ENCODE measurements at regions not wholly inside any gene's neighbourhood (a gene's known extent, or its start where the extent isn't known, plus 50 kb on each side); places are given as distances from the start of the nearest gene placed in this dataset.

GRCh38 chr7:3154881-3155494 lies 111.3 kb upstream of the CARD11 start:
- peak; percentile 46 for DNase-seq (ENCODE audit: extremely low spot score)
- TF ChIP-seq BHLHE40 (IDR thresholded peaks at IDR 0.05; ENCODE audit: borderline replicate concordance) (no peak), PKNOX1 (IDR thresholded peaks at IDR 0.05) (no peak), SUZ12 (IDR thresholded peaks at IDR 0.05) (no peak), TARDBP (IDR thresholded peaks at IDR 0.05) (no peak), LEF1 (IDR thresholded peaks at IDR 0.05; ENCODE audit: borderline replicate concordance) (no peak)
- ChIA-PET CTCF (interaction anchor here (1.0 to 1.3 kb wide), 2 partner anchors 9 to 290 kb away, joined by 3 to 4 read pairs; no protein-coding TSS in a partner anchor), POLR2A (no interaction called here)

DNA sequence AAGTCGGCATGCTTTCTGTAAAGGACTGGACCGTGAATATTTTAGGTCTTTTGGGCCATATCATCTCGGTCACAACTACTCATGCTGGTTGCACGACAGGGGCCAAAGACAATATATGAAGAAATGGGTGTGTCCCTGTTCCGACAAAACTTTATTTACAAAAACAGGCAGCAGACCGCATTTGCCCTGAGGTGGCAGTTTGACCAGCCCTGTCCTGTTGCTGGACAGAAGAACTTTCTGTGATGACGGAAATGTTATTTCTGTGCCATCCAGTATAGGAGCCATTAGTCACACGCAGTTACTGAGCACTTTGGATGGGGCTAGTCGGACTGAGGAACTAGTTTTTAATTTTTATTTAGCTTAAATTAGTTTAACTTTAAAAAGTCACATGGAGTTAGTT lies 112.8 kb upstream of the CARD11 start:
- TF ChIP-seq ARNT (IDR thresholded peaks at IDR 0.05) (no peak), PKNOX1 (IDR thresholded peaks at IDR 0.05) (no peak), FOXM1 (IDR thresholded peaks at IDR 0.05; ENCODE audit: borderline replicate concordance) (no peak), BHLHE40 (IDR thresholded peaks at IDR 0.05; ENCODE audit: borderline replicate concordance) (no peak)
- no peak for DNase-seq (ENCODE audit: extremely low spot score)
- CTCF ChIA-PET = no interaction called here
- POLR2A ChIA-PET = no interaction called here

DNA sequence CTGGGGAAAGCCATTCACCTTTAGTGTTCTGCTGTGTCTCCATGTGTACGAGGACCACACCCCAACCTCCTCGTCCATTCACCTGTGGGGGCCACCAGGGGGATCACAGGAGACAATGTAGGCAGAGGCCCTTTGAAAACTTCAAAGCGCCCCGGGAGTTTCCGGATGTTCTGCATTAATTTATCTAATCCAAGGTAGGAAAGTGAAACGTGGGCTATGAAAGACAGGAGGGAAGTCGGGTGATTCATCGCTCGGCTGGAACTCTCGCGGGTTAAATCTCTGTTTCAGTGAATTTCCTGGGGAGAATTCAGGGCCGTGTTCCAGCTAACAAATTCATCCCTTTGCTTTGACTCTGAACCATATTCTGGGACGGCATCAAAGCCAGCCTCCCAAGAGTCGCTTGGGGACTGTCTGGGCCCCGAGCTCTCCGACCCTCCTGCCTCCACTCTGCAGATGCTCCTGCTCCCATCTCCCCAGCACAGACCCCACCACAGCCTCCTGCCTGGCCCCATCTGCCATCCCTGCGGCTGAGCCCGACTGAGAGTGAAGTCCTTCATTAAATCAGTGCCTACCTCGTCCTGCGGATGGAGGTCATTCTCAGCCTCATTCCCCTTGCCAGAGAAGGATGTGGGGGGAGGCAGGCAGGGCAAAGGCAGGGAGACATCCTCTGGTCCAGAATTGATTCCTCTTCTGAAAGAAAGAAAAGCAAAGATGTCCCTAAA lies 114.1 kb upstream of the CARD11 start:
- no peak for DNase-seq (ENCODE audit: extremely low spot score)
- no peak for TF ChIP-seq PKNOX1 (IDR thresholded peaks at IDR 0.05)
- TF ChIP-seq SP1 (IDR thresholded peaks at IDR 0.05) = no peak
- no peak for TF ChIP-seq ARNT (IDR thresholded peaks at IDR 0.05)
- TF ChIP-seq LEF1 (IDR thresholded peaks at IDR 0.05; ENCODE audit: borderline replicate concordance) = no peak
- TF ChIP-seq FOXK2 (IDR thresholded peaks at IDR 0.05) = no peak
- TF ChIP-seq FOXM1 (IDR thresholded peaks at IDR 0.05; ENCODE audit: borderline replicate concordance) = no peak
- no peak for TF ChIP-seq CTBP1 (IDR thresholded peaks at IDR 0.05; ENCODE audit: borderline replicate concordance)
- TF ChIP-seq L3MBTL2 (conservative IDR thresholded peaks at IDR 0.05) = no peak
- no peak for TF ChIP-seq ELF4 (IDR thresholded peaks at IDR 0.05)
- no peak for TF ChIP-seq SUZ12 (IDR thresholded peaks at IDR 0.05)
- TF ChIP-seq TARDBP (IDR thresholded peaks at IDR 0.05) = no peak
- TF ChIP-seq ZNF384 (IDR thresholded peaks at IDR 0.05) = no peak
- CTCF ChIA-PET = no interaction called here
- POLR2A ChIA-PET = no interaction called here

- ChIA-PET POLR2A (no interaction called here), CTCF (no interaction called here)
- TF ChIP-seq LEF1 (IDR thresholded peaks at IDR 0.05; ENCODE audit: borderline replicate concordance) = no peak
- TF ChIP-seq SUZ12 (IDR thresholded peaks at IDR 0.05) = no peak
- no peak for TF ChIP-seq FOXM1 (IDR thresholded peaks at IDR 0.05; ENCODE audit: borderline replicate concordance)
- no peak for TF ChIP-seq SP1 (IDR thresholded peaks at IDR 0.05)
- no peak for TF ChIP-seq HDGF (IDR thresholded peaks at IDR 0.05; ENCODE audit: borderline replicate concordance)
- TF ChIP-seq BHLHE40 (IDR thresholded peaks at IDR 0.05; ENCODE audit: borderline replicate concordance) = no peak
- no peak for TF ChIP-seq ELF4 (IDR thresholded peaks at IDR 0.05)
- no peak for TF ChIP-seq FOXK2 (IDR thresholded peaks at IDR 0.05)
- no peak for TF ChIP-seq PKNOX1 (IDR thresholded peaks at IDR 0.05)
- TF ChIP-seq FOXA1 (IDR thresholded peaks at IDR 0.05) = no peak
- no peak for TF ChIP-seq L3MBTL2 (conservative IDR thresholded peaks at IDR 0.05)
- no peak for TF ChIP-seq TARDBP (IDR thresholded peaks at IDR 0.05)
- TF ChIP-seq ARNT (IDR thresholded peaks at IDR 0.05) = no peak
- no peak for TF ChIP-seq ZNF384 (IDR thresholded peaks at IDR 0.05)
- TF ChIP-seq CTBP1 (IDR thresholded peaks at IDR 0.05; ENCODE audit: borderline replicate concordance) = no peak
- no peak for DNase-seq (ENCODE audit: extremely low spot score)
These were observed 114.7 kb upstream of the CARD11 start for GRCh38 chr7:3158341-3158760.

GRCh38 chr7:3159039-3159438 lies 115.4 kb upstream of the CARD11 start:
- ChIA-PET CTCF (no interaction called here), POLR2A (no interaction called here)
- no peak for TF ChIP-seq TARDBP (IDR thresholded peaks at IDR 0.05)
- no peak for TF ChIP-seq ARNT (IDR thresholded peaks at IDR 0.05)
- no peak for TF ChIP-seq NFRKB (IDR thresholded peaks at IDR 0.05)
- no peak for TF ChIP-seq ZNF384 (IDR thresholded peaks at IDR 0.05)
- TF ChIP-seq SUZ12 (IDR thresholded peaks at IDR 0.05) = no peak
- TF ChIP-seq BHLHE40 (IDR thresholded peaks at IDR 0.05; ENCODE audit: borderline replicate concordance) = no peak
- TF ChIP-seq LEF1 (IDR thresholded peaks at IDR 0.05; ENCODE audit: borderline replicate concordance) = no peak
- TF ChIP-seq PKNOX1 (IDR thresholded peaks at IDR 0.05) = no peak
- TF ChIP-seq L3MBTL2 (conservative IDR thresholded peaks at IDR 0.05) = no peak
- no peak for TF ChIP-seq FOXK2 (IDR thresholded peaks at IDR 0.05)
- no peak for TF ChIP-seq CTBP1 (IDR thresholded peaks at IDR 0.05; ENCODE audit: borderline replicate concordance)
- no peak for TF ChIP-seq HDGF (IDR thresholded peaks at IDR 0.05; ENCODE audit: borderline replicate concordance)
- no peak for TF ChIP-seq FOXA1 (IDR thresholded peaks at IDR 0.05)
- TF ChIP-seq ELF4 (IDR thresholded peaks at IDR 0.05) = no peak
- no peak for TF ChIP-seq SP1 (IDR thresholded peaks at IDR 0.05)
- TF ChIP-seq FOXM1 (IDR thresholded peaks at IDR 0.05; ENCODE audit: borderline replicate concordance) = no peak
- no peak for DNase-seq (ENCODE audit: extremely low spot score)

Measured in HEK293T (cell line).